OCI-LY7 (cell line): ENCODE measurements at regions not wholly inside any gene's neighbourhood (a gene's known extent, or its start where the extent isn't known, plus 50 kb on each side); places are given as distances from the start of the nearest gene placed in this dataset.

Experiments used
- BruUV-seq: library from RNA; stranded (reverse); fragments of 400-500 nt; replicated peaks from 2 replicates; lab custom pipeline; 2021; lab: Mats Ljungman, UMichigan
- CTCF ChIA-PET: fragments of 300-600 bp; sonication (Branson Sonifier 250); formaldehyde crosslinking; loops from one replicate; lab custom pipeline; 2022; ENCODE audit warnings: antibody characterized with exemption; ENCODE audit not compliant: unreplicated experiment; lab: Charles Lee
- POLR2A ChIA-PET: fragments of 300-600 bp; sonication (Branson Sonifier 250); formaldehyde crosslinking; loops from one replicate; lab custom pipeline; 2022; ENCODE audit warnings: antibody characterized with exemption; lab: Charles Lee
- DNase-seq: peaks from one replicate; pipeline ENCODE4 v3.0.0-alpha.2; 2015; ENCODE audit warnings: low spot score
- H2AFZ ChIP-seq: fragments of 200-600 bp; sonication (generic), shearing (Covaris generic); 2 replicates; pipeline ENCODE4 v1.6.1; 2014; ENCODE audit warnings: mild to moderate bottlenecking, antibody characterized with exemption, low read length, moderate library complexity
- H3K27ac ChIP-seq: fragments of 200-600 bp; sonication (generic); 2 replicates; pipeline ENCODE4 v1.5.1; 2014; ENCODE audit warnings: mixed run types, low read depth, mild to moderate bottlenecking, moderate library complexity, low read length, inconsistent platforms; ENCODE audit not compliant: poor library complexity, severe bottlenecking
- H3K36me3 ChIP-seq: fragments of 200-600 bp; sonication (generic); 2 replicates; pipeline ENCODE4 v1.6.1; 2014; ENCODE audit warnings: mild to moderate bottlenecking, antibody characterized with exemption, low read length, moderate library complexity, mixed read lengths; ENCODE audit not compliant: insufficient read depth
- H3K4me1 ChIP-seq: fragments of 200-600 bp; sonication (generic); 2 replicates; pipeline ENCODE4 v1.5.1; 2014; ENCODE audit warnings: mild to moderate bottlenecking, low read length; ENCODE audit not compliant: insufficient read depth, poor library complexity, severe bottlenecking
- H3K4me2 ChIP-seq: fragments of 200-600 bp; sonication (generic); 2 replicates; pipeline ENCODE4 v1.6.1; 2014; ENCODE audit warnings: mild to moderate bottlenecking, low read length
- H3K4me3 ChIP-seq: fragments of 200-600 bp; sonication (generic); 2 replicates; pipeline ENCODE4 v1.5.1; 2014; ENCODE audit warnings: mild to moderate bottlenecking, low read depth, low read length; ENCODE audit not compliant: poor library complexity, severe bottlenecking
- H3K79me2 ChIP-seq: fragments of 200-600 bp; sonication (generic); 2 replicates; pipeline ENCODE4 v1.6.1; 2016; ENCODE audit warnings: low read depth, mild to moderate bottlenecking, low read length, moderate library complexity, mixed read lengths; ENCODE audit not compliant: insufficient read depth
- H3K9me2 ChIP-seq: fragments of 200-600 bp; sonication (generic); 2 replicates; pipeline ENCODE4 v1.6.1; 2016; ENCODE audit warnings: mild to moderate bottlenecking, low read length, mixed read lengths; ENCODE audit not compliant: insufficient read depth
- H3K9me3 ChIP-seq: fragments of 200-600 bp; sonication (generic); 2 replicates; pipeline ENCODE4 v1.6.1; 2014; ENCODE audit warnings: mild to moderate bottlenecking, mixed run types, low read length, mixed read lengths
- H4K20me1 ChIP-seq: fragments of 200-600 bp; sonication (generic); 2 replicates; pipeline ENCODE4 v1.6.1; 2014; ENCODE audit warnings: mild to moderate bottlenecking, antibody characterized with exemption, low read length, moderate library complexity, mixed read lengths; ENCODE audit not compliant: insufficient read depth
- CTCF ChIP-seq: fragments of 200-600 bp; sonication (generic); conservative IDR thresholded peaks from 2 replicates; pipeline ENCODE4 v1.5.1; 2014; ENCODE audit warnings: mild to moderate bottlenecking, antibody characterized with exemption, low read length, moderate library complexity, mixed read lengths
- EZH2phosphoT487 ChIP-seq: fragments of 200-600 bp; sonication (generic); IDR thresholded peaks from 2 replicates; pipeline ENCODE4 v1.6.1; 2018; ENCODE audit warnings: low read depth, borderline replicate concordance, mild to moderate bottlenecking, mixed run types, antibody characterized with exemption, low read length, moderate library complexity, mixed read lengths
- intact Hi-C: fragments of 100-400 bp; cut with micrococcal nuclease; formaldehyde crosslinking; loops from one replicate; pipeline ENCODE4 v1.10.0; 2022; ENCODE audit not compliant: unreplicated experiment

GRCh38 chr16:86248310-86248905 lies 261.9 kb upstream of the FOXF1 start:
- ChIA-PET POLR2A (no interaction called here), CTCF (no interaction called here)
- H3K9me3 ChIP-seq = no peaks in the 10 kb centered on the region
- no peak for DNase-seq
- H3K79me2 ChIP-seq = no peaks in the 10 kb centered on the region
- no peak overlapping the region for H3K4me3 ChIP-seq
- H3K4me1 ChIP-seq = no peaks in the 10 kb centered on the region
- H3K9me2 ChIP-seq = no peaks in the 10 kb centered on the region
- no peaks in the 10 kb centered on the region for H3K36me3 ChIP-seq
- no peaks in the 10 kb centered on the region for H4K20me1 ChIP-seq
- no TSS peak for BruUV-seq
- H3K27ac ChIP-seq = no peak overlapping the region
- H2AFZ ChIP-seq = no peak overlapping the region
- intact Hi-C loops = no loop called here
- no peak overlapping the region for H3K4me2 ChIP-seq
- TF ChIP-seq EZH2phosphoT487 (no peak), CTCF (no peak)

GRCh38 chr16:86249631-86250030 lies 260.7 kb upstream of the FOXF1 start:
- H3K27ac ChIP-seq = no peak overlapping the region
- H3K4me2 ChIP-seq = no peak overlapping the region
- no peak for TF ChIP-seq CTCF
- no peak for TF ChIP-seq EZH2phosphoT487
- DNase-seq = no peak
- H3K4me3 ChIP-seq = no peak overlapping the region
- no peaks in the 10 kb centered on the region for H4K20me1 ChIP-seq
- no peaks in the 10 kb centered on the region for H3K36me3 ChIP-seq
- POLR2A ChIA-PET = no interaction called here
- no peaks in the 10 kb centered on the region for H3K9me3 ChIP-seq
- BruUV-seq = no TSS peak
- no peaks in the 10 kb centered on the region for H3K79me2 ChIP-seq
- no peak overlapping the region for H2AFZ ChIP-seq
- H3K9me2 ChIP-seq = no peaks in the 10 kb centered on the region
- CTCF ChIA-PET = no interaction called here
- intact Hi-C loops = no loop called here
- H3K4me1 ChIP-seq = no peaks in the 10 kb centered on the region

- CTCF ChIA-PET = no interaction called here
- H3K4me3 ChIP-seq = no peak overlapping the region
- H3K4me2 ChIP-seq = no peak overlapping the region
- H3K36me3 ChIP-seq = no peaks in the 10 kb centered on the region
- no peak overlapping the region for H3K27ac ChIP-seq
- no peaks in the 10 kb centered on the region for H3K9me2 ChIP-seq
- H3K79me2 ChIP-seq = no peaks in the 10 kb centered on the region
- H3K9me3 ChIP-seq = no peaks in the 10 kb centered on the region
- no peak overlapping the region for H2AFZ ChIP-seq
- DNase-seq = no peak
- no peaks in the 10 kb centered on the region for H4K20me1 ChIP-seq
- TF ChIP-seq EZH2phosphoT487 (no peak), CTCF (no peak)
- no TSS peak for BruUV-seq
- no peaks in the 10 kb centered on the region for H3K4me1 ChIP-seq
- POLR2A ChIA-PET = no interaction called here
- intact Hi-C loops = no loop called here
Observed at GRCh38 chr16:86251682-86252081, 258.6 kb upstream of the FOXF1 start.
